HG03095 (cell line): ENCODE measurements at regions not wholly inside any gene's neighbourhood (a gene's known extent, or its start where the extent isn't known, plus 50 kb on each side); places are given as distances from the start of the nearest gene placed in this dataset.
"Not testable (repeated sequence)": the region's sequence is repeated elsewhere in the genome, so short reads cannot be mapped to it uniquely, and the experiment has no call there.

Experiments
- ATAC-seq: cut with Tn5 transposase; IDR thresholded peaks from one replicate; pipeline ENCODE4 v1.9.1; 2021; ENCODE audit warnings: moderate library complexity; ENCODE audit not compliant: unreplicated experiment

GRCh38 chr14:22344673-22345072 is 244.4 kb downstream of the DAD1 start:
- ATAC-seq: no peak

DNA sequence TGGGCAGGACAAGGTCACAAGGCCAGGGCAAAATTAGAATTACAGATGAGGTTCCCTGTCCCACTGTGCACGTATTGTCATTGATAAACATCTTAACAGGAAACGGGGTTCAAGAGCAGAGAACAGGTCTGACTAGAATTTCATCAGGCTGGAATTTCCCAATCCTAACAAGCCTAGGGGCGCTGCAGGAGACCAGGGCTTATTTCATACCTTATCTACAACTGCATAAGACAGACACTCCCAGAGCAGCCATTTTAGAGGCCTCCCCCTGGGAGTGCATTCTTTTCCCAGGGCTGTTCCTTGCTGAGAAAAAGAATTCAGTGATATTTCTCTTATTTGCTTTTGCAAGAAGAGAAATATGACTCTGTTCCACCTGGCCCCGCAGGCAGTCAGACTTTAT is 244.8 kb downstream of the DAD1 start:
- ATAC-seq: not testable (repeated sequence)

DNA sequence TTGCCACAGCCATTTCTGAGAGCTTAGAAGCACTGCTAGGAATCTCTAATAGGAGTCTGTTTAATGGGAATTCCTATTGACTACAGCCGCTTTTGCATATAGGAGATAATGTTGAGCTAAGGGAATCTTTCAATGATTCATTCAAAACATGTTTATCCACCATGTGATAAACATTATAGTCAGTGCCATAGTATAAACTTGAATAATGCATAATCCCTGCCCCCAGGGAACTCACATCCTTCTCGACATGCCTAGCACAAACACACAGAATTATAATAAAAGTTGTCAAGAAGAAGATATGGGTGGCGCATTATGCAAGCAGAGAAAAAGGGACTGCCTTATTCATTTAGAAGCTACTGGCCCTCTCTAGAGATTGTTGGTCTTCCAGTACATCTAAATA is 248.0 kb downstream of the DAD1 start:
- no peak for ATAC-seq

- ATAC-seq: no peak
Measured at GRCh38 chr14:22338917-22339715, 249.9 kb downstream of the DAD1 start.

DNA sequence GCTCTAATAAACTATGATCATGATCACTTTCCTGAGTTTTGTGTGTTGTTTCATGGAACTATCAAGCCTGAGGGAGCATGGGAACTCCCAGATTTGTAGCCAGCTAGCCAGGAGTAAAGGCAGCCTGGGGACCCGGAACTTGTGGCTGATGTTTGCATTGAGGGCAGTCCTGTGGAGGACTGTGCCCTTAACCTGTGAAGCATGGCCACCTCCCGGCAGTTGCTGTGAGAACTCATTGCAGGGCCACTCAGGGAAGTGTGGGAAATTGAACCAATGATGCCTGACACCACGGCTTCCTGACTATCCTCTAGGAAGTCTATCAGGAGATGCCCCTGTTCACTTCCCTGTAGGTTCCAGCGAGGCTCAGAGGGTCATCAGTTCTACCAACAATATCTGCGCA is 250.6 kb downstream of the DAD1 start:
- no peak for ATAC-seq

DNA sequence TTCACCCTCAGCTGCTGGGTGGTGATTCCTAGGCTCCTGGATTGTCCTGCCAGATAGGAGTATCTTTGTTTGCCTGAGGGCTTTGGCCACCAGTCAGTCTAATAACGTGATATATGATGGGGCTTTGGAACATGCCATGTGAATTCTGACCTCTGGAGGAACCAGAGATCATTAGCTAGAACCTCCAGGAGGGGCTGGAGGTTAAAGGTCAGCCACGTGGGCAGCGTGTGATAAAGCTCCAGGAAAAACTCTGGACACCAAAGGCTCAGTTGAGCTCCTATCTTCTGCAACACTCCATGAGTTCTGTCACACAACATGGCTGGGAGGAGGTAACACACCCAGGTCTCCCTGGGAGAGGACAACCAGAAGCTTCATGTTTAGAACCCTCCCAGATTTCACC is 251.1 kb downstream of the DAD1 start:
- no peak for ATAC-seq

- ATAC-seq: no peak
Measured at GRCh38 chr14:22337521-22337920, 251.5 kb downstream of the DAD1 start.

- no peak for ATAC-seq
Measured at GRCh38 chr14:22336031-22336430, 253.0 kb downstream of the DAD1 start.

GRCh38 chr14:22334627-22335026 is 254.4 kb downstream of the DAD1 start:
- no peak for ATAC-seq

DNA sequence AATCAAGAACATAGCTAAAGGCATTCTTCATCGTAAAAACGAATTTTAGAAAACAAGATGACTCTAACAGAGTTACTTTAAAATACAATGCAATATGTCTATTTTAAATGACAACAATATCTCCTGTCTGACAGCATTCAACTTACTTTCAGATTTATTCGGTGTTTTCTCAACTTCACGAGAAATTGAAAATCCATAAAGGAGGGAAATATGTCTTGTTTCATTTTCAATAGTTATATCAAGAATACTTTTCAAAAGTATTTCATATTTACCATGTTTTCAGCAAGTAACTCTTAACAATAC is 254.8 kb downstream of the DAD1 start:
- no peak for ATAC-seq

DNA sequence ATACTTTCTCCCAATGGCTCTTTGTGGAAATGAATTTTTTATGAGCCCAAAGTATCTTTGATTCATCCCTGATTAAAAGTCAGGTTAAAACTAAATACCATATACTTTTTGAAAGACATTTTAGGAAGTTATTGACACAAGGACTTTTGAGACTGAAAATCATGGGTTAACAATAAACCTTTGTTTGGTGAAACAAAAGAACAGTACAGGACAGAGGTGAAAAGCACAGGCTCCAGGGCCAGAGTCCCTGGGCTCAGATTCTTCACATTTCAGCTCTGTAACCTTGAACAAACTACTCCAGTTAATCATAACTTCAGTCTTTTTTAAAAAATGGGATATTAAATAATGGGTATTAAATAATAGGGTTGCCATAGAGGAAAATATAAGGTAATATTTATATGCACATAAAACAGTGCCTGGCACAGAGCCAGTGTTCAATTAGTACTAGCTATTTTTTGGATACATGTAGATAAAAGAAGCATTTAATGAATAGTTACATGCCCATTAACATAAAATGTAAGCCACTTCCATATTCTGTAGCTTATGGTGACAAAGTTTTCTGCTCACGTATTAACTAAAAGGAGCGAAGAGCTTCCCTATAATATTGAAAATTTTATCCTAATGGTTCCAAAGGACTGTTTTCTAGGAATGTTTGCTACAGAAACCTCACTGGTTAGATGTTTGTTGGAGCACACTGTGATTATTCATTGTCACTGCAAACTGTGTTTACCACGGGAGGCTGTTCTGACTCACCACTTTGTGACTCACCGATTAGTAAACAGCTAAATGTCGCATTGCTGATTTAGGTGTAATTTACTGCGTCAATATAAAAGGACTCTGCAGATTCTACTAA is 255.4 kb downstream of the DAD1 start:
- ATAC-seq: no peak

DNA sequence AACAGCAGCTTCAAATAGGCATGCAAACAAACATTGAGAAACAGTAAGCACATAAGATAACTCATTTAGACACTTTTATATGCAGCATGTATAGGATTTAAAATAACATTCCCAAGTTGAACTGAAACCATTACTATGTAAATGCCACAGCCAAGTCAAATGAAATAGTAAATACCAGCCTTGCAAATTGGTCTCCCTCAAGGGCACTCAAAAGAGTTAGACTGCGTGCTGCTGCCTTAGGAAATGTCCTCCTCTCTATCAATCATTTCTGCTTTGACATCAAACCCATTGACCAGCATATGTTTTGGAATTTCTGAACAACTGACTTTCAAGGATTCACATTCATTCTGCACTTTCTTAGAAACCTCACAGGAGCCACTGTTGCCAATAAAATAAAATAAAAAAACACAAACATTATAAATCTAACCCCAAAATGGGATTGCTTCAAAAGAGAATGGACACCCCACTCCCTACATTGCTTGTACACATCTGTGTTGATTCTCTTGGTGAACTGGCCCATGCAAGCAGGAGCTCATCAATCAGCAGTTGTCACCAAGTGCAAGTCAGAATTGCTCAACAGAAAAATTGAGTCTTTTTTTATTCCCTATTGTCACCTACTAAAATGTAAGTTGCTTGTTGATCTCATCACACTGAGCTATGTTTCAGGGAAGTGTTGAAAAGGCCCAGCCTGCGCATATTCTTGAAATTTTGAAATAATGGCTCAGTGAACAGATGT is 256.2 kb downstream of the DAD1 start:
- ATAC-seq: no peak

- no peak for ATAC-seq
Measured at GRCh38 chr14:22329371-22329770, 259.7 kb downstream of the DAD1 start.

DNA sequence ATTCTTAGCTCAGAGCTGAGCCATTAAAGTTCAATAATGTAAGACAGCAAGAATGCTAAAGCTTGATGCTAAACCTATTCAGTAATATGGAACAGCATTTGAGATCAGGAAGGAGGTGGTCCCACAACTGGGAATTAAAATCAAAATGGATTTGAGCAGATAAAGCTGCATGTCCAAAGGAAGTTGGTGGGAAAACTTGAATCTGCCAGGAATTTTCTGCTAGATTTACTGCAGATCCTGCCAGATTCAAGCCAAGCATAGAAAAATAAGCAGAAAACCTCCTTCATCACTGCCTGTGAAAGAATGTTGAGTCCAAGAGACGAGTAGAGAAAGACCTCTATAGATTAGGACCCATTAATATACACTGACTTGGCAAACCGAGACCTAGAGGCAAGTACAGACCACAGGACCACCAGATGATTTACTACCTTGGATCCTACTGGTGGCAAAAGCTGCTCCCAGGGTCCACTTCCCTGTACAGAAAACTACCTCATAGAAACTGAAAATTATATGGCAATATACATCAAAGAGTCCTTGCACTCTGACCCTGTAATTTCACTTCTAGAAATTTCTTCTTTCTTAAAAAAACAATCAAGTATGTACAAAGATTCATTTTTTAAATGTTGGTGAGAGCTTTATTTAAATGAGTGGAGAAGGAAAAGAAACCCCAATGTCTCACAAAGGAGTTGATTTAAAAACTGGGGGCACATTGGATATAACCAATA is 263.2 kb downstream of the DAD1 start:
- ATAC-seq: no peak

- ATAC-seq: no peak
Measured at GRCh38 chr14:22320362-22320750, 268.7 kb downstream of the DAD1 start.

GRCh38 chr14:22319526-22320361 is 269.3 kb downstream of the DAD1 start:
- no peak for ATAC-seq

GRCh38 chr14:22318951-22319350 is 270.1 kb downstream of the DAD1 start:
- no peak for ATAC-seq

DNA sequence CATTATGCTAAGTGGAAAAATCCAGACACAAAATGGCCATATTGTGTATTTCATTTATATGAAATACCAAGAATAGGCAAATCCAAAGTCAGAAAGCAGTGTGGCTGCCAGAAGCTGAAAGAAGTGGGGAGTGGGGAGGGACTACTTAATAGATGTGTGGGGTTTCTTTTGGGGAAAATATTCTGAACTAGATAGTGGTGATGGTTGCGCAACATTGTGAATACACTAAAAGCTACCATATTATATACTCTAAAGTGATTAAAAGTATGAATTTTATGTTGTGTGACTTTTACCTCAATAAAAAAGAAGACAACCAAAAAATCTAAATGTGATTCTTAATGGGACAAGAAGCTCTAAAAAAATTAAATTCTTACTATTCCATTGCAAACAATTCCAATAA is 272.6 kb downstream of the DAD1 start:
- no peak for ATAC-seq

DNA sequence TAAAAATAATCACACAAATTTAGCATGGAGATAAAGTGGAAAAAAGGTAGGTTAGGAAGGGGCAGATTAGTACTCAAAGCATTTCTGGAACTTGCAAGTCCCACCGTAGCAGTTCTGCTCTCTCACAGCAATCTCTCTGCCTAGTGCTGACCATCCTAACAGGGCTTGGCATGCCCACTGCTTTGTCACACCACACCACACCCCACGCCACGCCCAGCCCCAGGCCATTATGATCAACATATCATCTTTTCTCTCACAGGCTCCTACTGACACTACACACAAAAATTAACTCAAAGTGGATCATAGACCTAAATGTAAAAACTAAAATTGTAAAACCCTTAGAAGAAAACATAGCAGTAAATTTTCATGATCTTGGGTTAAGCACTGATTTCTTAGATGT is 273.7 kb downstream of the DAD1 start:
- no peak for ATAC-seq

DNA sequence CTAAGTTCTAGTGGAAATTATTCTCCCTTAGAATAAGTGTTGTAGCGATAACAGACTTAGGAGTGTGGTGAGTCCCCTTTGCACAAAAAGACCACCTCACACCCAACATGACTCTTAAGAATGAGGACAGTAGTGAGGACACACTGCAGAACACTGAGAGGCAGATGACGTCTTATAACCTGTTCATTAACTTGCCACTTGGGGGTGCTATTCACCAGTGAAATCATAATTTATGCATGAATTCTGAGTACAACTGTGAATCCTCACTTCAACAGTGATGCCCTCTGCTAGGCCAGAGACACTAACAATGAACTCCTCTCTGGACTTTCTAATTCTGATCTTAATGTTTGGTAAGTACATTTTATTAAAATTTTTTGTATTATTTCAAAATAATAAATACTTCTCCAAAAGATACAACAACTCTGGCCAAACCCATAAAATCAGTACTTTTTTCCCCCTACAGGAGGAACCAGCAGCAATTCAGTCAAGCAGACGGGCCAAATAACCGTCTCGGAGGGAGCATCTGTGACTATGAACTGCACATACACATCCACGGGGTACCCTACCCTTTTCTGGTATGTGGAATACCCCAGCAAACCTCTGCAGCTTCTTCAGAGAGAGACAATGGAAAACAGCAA is 274.7 kb downstream of the DAD1 start:
- ATAC-seq: peak; percentile 89
